H1 (cell line): ENCODE measurements at regions not wholly inside any gene's neighbourhood (a gene's known extent, or its start where the extent isn't known, plus 50 kb on each side); places are given as distances from the start of the nearest gene placed in this dataset.

Experiments
- BRCA1 ChIP-seq: IDR thresholded peaks from 2 replicates; pipeline ENCODE4 v1.6.1; 2012; ENCODE audit warnings: low read depth, low read length, improper control_type of control experiment
- HDAC2 ChIP-seq, 2 experiments: fragments of 300-600 bp in 1 of 2; sonication (generic) in 1 of 2; IDR thresholded peaks; 2 replicates each; pipeline ENCODE4 v1.6.1; 2011 to 2012; ENCODE audit warnings: low read depth in 2 of 2, low read length in 2 of 2, mild to moderate bottlenecking in 2 of 2, moderate library complexity in 2 of 2, borderline replicate concordance in 1 of 2, inconsistent platforms in 1 of 2
- JUN ChIP-seq: IDR thresholded peaks from 2 replicates; pipeline ENCODE4 v1.6.1; 2011; ENCODE audit warnings: low read depth, mild to moderate bottlenecking, improper control_type of control experiment, low read length
- KDM1A ChIP-seq: fragments of 200-600, 300-600 bp; sonication (generic); IDR thresholded peaks from 2 replicates; pipeline ENCODE4 v1.7.1; 2016; ENCODE audit warnings: mild to moderate bottlenecking, low read length, borderline replicate concordance
- PHF8 ChIP-seq: fragments of 200-600 bp; sonication (generic); conservative IDR thresholded peaks from 2 replicates; pipeline ENCODE4 v1.7.1; 2012; ENCODE audit warnings: low read depth, mild to moderate bottlenecking, inconsistent platforms, low read length, moderate library complexity
- POLR2A ChIP-seq, 2 experiments: IDR thresholded peaks; 1 replicate in 1 of 2; 2 replicates in 1 of 2; pipeline ENCODE4 v1.6.1; 2011; ENCODE audit warnings: low read depth in 2 of 2, low read length in 2 of 2, mild to moderate bottlenecking in 2 of 2; ENCODE audit errors: control extremely low read depth in 1 of 2
- POLR2AphosphoS5 ChIP-seq: IDR thresholded peaks from 2 replicates; pipeline ENCODE4 v1.6.1; 2011; ENCODE audit warnings: low read depth, low read length
- RAD21 ChIP-seq, 2 experiments: IDR thresholded peaks in 1 of 2; conservative IDR thresholded peaks in 1 of 2; 2 replicates each; pipeline ENCODE4 v1.6.1; 2011; ENCODE audit warnings: low read depth in 2 of 2, low read length in 2 of 2, improper control_type of control experiment in 1 of 2, inconsistent platforms in 1 of 2, mild to moderate bottlenecking in 1 of 2, moderate library complexity in 1 of 2
- TEAD4 ChIP-seq: IDR thresholded peaks from 2 replicates; pipeline ENCODE4 v1.6.1; 2012; ENCODE audit warnings: low read depth, low read length, inconsistent platforms, mixed read lengths
- USF2 ChIP-seq: IDR thresholded peaks from 2 replicates; pipeline ENCODE4 v1.6.1; 2011; ENCODE audit warnings: low read length, improper control_type of control experiment
- ZNF274 ChIP-seq: IDR thresholded peaks from 2 replicates; pipeline ENCODE4 v1.7.0; 2012; ENCODE audit warnings: low read length, borderline replicate concordance; ENCODE audit errors: extremely low read depth
- TF ChIP-seq, protein P1 (sequence below), 3 experiments: IDR thresholded peaks; 1 replicate in 2 of 3; 2 replicates in 1 of 3; pipeline versions ENCODE4 v1.5.1 to v1.6.1; 2011; ENCODE audit warnings: low read length in 3 of 3, mild to moderate bottlenecking in 3 of 3, inconsistent platforms in 2 of 3, low read depth in 1 of 3, moderate library complexity in 1 of 3; ENCODE audit not compliant: insufficient read depth in 1 of 3; ENCODE audit errors: control extremely low read depth in 1 of 3

DNA sequence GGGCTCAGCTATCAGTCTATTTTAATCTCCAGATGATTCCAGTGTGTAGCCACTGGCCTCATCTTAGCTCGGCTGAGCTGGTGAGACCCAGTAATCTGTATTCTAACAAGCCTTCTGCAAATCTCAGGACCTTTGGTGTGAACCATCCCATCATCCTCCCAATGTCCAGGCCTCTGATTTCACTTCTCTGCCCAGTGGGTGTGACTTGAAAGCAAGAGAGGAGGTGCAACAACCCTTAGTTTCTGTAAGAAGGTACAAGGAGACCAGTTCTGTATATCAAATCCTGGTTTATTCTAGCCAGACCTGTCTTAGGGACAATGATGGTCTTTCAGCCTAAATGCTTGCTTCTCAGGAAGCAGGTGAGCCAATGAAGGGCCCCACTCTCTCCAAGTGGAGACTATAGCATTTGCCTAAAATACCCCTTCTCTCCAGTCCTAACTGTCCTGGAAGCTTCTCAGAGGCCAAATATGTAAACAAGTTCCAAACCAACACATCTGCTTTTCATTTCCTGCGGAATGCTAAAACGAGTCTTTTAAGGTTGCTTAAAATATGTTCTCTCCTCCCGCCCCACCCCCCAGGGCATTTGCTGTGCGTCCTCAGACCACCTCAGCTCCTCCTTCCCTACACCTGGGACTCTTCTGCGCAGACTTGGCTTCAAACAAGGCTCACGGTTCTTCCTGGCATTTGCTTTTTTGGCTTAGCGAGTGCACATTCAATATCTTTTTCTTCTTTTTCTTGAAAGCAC is 78.4 kb upstream of the FUT8 start:
- TF ChIP-seq ZNF274 (no peak), POLR2AphosphoS5 (no peak), USF2 (no peak), KDM1A (no peak), HDAC2 (IDR thresholded peaks at IDR 0.05; ENCODE audit: borderline replicate concordance in 1 of 2, low read depth in 2 of 2, low read length in 2 of 2) (no peak), PHF8 (no peak), POLR2A (IDR thresholded peaks at IDR 0.05; ENCODE audit: control extremely low read depth in 1 of 2, low read depth in 2 of 2, low read length in 2 of 2) (no peak), JUN (no peak), BRCA1 (no peak), RAD21 (IDR thresholded peaks at IDR 0.05 in 1 of 2, conservative IDR thresholded peaks at IDR 0.05 in 1 of 2; ENCODE audit: low read depth in 2 of 2, low read length in 2 of 2) (no peak), TEAD4 (no peak)
- TF ChIP-seq, protein P1, sequence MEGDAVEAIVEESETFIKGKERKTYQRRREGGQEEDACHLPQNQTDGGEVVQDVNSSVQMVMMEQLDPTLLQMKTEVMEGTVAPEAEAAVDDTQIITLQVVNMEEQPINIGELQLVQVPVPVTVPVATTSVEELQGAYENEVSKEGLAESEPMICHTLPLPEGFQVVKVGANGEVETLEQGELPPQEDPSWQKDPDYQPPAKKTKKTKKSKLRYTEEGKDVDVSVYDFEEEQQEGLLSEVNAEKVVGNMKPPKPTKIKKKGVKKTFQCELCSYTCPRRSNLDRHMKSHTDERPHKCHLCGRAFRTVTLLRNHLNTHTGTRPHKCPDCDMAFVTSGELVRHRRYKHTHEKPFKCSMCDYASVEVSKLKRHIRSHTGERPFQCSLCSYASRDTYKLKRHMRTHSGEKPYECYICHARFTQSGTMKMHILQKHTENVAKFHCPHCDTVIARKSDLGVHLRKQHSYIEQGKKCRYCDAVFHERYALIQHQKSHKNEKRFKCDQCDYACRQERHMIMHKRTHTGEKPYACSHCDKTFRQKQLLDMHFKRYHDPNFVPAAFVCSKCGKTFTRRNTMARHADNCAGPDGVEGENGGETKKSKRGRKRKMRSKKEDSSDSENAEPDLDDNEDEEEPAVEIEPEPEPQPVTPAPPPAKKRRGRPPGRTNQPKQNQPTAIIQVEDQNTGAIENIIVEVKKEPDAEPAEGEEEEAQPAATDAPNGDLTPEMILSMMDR (IDR thresholded peaks at IDR 0.05; ENCODE audit: control extremely low read depth in 1 of 3, insufficient read depth in 1 of 3, low read depth in 1 of 3, low read length in 3 of 3) = no peak
